CD4-positive, alpha-beta memory T cell (primary cell): ENCODE measurements at regions not wholly inside any gene's neighbourhood (a gene's known extent, or its start where the extent isn't known, plus 50 kb on each side); places are given as distances from the start of the nearest gene placed in this dataset.

Experiments used
- CTCF ChIA-PET: fragments of 350-600 bp; sonication (Branson Sonifier 250); formaldehyde crosslinking; loops from one replicate; lab custom pipeline; 2021; ENCODE audit warnings: inconsistent platforms; ENCODE audit not compliant: partially characterized antibody; lab: Charles Lee
- POLR2A ChIA-PET: fragments of 350-600 bp; sonication (Branson Sonifier 250); formaldehyde crosslinking; loops from one replicate; lab custom pipeline; 2021; ENCODE audit not compliant: partially characterized antibody; lab: Charles Lee
- DNase-seq, 5 donors: peaks; one replicate each; pipeline versions ENCODE4 v3.0.0 to v3.0.0-alpha.2; 2020 to 2022; ENCODE audit warnings: mixed read lengths in 1 of 5
- H3K27ac ChIP-seq: one replicate; pipeline ENCODE4 v1.7.0; 2013; ENCODE audit warnings: low read depth, low read length
- H3K27me3 ChIP-seq: 2 replicates; pipeline ENCODE4 v1.7.0; 2013; ENCODE audit warnings: mild to moderate bottlenecking, low read length, moderate library complexity; ENCODE audit not compliant: insufficient read depth
- H3K36me3 ChIP-seq: 2 replicates; pipeline ENCODE4 v1.7.0; 2013; ENCODE audit warnings: mild to moderate bottlenecking, low read length, moderate library complexity; ENCODE audit not compliant: insufficient read depth
- H3K4me1 ChIP-seq: 2 replicates; pipeline ENCODE4 v1.7.0; 2013; ENCODE audit warnings: mild to moderate bottlenecking, low read length, moderate library complexity; ENCODE audit not compliant: insufficient read depth
- H3K4me3 ChIP-seq, 2 donors: one replicate each; pipeline ENCODE4 v1.7.0; 2013; ENCODE audit warnings: low read length in 2 of 2, mild to moderate bottlenecking in 1 of 2
- H3K9me3 ChIP-seq, 2 donors: one replicate each; pipeline ENCODE4 v1.7.0; 2013; ENCODE audit warnings: low read length in 2 of 2, control low read depth in 1 of 2; ENCODE audit not compliant: control insufficient read depth in 1 of 2
- H3K27ac Mint-ChIP-seq, 7 donors: one replicate each; pipeline ENCODE4 v1.8.0; 2020 to 2021; ENCODE audit warnings: mixed read lengths in 7 of 7, mild to moderate bottlenecking in 6 of 7, inconsistent platforms in 3 of 7, moderate library complexity in 3 of 7
- H3K27me3 Mint-ChIP-seq, 2 donors: one replicate each; pipeline ENCODE4 v1.8.0; 2020 to 2021; ENCODE audit warnings: mixed read lengths in 2 of 2
- H3K36me3 Mint-ChIP-seq, 2 donors: one replicate each; pipeline ENCODE4 v1.8.0; 2020 to 2021; ENCODE audit warnings: mixed read lengths in 2 of 2, inconsistent platforms in 1 of 2, mild to moderate bottlenecking in 1 of 2
- H3K4me1 Mint-ChIP-seq, 4 donors: one replicate each; pipeline ENCODE4 v1.8.0; 2020 to 2021; ENCODE audit warnings: mixed read lengths in 4 of 4, mild to moderate bottlenecking in 1 of 4
- H3K4me3 Mint-ChIP-seq, 8 donors: one replicate each; pipeline ENCODE4 v1.8.0; 2020 to 2021; ENCODE audit warnings: mixed read lengths in 8 of 8, mild to moderate bottlenecking in 7 of 8, moderate library complexity in 6 of 8, inconsistent platforms in 3 of 8
- H3K9me3 Mint-ChIP-seq, 8 donors: one replicate each; pipeline ENCODE4 v1.8.0; 2020 to 2021; ENCODE audit warnings: mixed read lengths in 8 of 8, mild to moderate bottlenecking in 5 of 8, inconsistent platforms in 3 of 8, moderate library complexity in 1 of 8
- intact Hi-C: fragments of 100-400 bp; cut with micrococcal nuclease; formaldehyde crosslinking; loops from one replicate; pipeline ENCODE4 v1.15.1; 2023

GRCh38 chr1:201632364-201632952 lies 93.5 kb downstream of the NAV1 start:
- H3K36me3 ChIP-seq = no peaks in the 10 kb centered on the region
- H3K4me1 ChIP-seq = no peaks in the 10 kb centered on the region
- no peak for DNase-seq
- no peaks in the 10 kb centered on the region for H3K27me3 ChIP-seq
- H3K27ac ChIP-seq = no peak overlapping the region
- H3K27ac Mint-ChIP-seq = no peak overlapping the region
- H3K9me3 ChIP-seq = no peaks in the 10 kb centered on the region
- H3K27me3 Mint-ChIP-seq = peaks cover 2 to 5% of the 10 kb centered on the region in 2 donors
- POLR2A ChIA-PET = no interaction called here
- H3K36me3 Mint-ChIP-seq = no peaks in the 10 kb centered on the region
- no peaks in the 10 kb centered on the region for H3K4me1 Mint-ChIP-seq
- H3K9me3 Mint-ChIP-seq = no peaks in the 10 kb centered on the region
- no peak overlapping the region for H3K4me3 Mint-ChIP-seq
- H3K4me3 ChIP-seq = no peak overlapping the region
- CTCF ChIA-PET = no interaction called here
- intact Hi-C loops = no loop called here

- DNase-seq = no peak
- Mint-ChIP-seq H3K27me3 (peaks cover 0 to 5% of the 10 kb centered on the region in 2 donors), H3K9me3 (no peaks in the 10 kb centered on the region), H3K4me3 (no peak overlapping the region), H3K27ac (no peak overlapping the region), H3K36me3 (no peaks in the 10 kb centered on the region), H3K4me1 (no peaks in the 10 kb centered on the region)
- Histone ChIP-seq H3K9me3 (no peaks in the 10 kb centered on the region), H3K27ac (no peak overlapping the region), H3K4me1 (no peaks in the 10 kb centered on the region), H3K27me3 (no peaks in the 10 kb centered on the region), H3K4me3 (no peak overlapping the region), H3K36me3 (no peaks in the 10 kb centered on the region)
- ChIA-PET POLR2A (no interaction called here), CTCF (no interaction called here)
- intact Hi-C loops = no loop called here
These were observed 94.4 kb downstream of the NAV1 start for GRCh38 chr1:201633297-201633696.

GRCh38 chr1:201633811-201634210 lies 94.9 kb downstream of the NAV1 start:
- Mint-ChIP-seq H3K36me3 (no peaks in the 10 kb centered on the region), H3K9me3 (no peaks in the 10 kb centered on the region), H3K4me3 (no peak overlapping the region), H3K27me3 (peaks cover 0 to 5% of the 10 kb centered on the region in 2 donors), H3K4me1 (no peaks in the 10 kb centered on the region), H3K27ac (no peak overlapping the region)
- H3K4me1 ChIP-seq = no peaks in the 10 kb centered on the region
- H3K27ac ChIP-seq = no peak overlapping the region
- no peaks in the 10 kb centered on the region for H3K9me3 ChIP-seq
- POLR2A ChIA-PET = no interaction called here
- intact Hi-C loops = no loop called here
- H3K4me3 ChIP-seq = no peak overlapping the region
- no peaks in the 10 kb centered on the region for H3K27me3 ChIP-seq
- CTCF ChIA-PET = no interaction called here
- no peak for DNase-seq
- no peaks in the 10 kb centered on the region for H3K36me3 ChIP-seq

- POLR2A ChIA-PET = no interaction called here
These were observed 95.3 kb downstream of the NAV1 start for GRCh38 chr1:201634261-201634660.

GRCh38 chr1:201636097-201636496 lies 97.2 kb downstream of the NAV1 start:
- no peak overlapping the region for H3K27ac Mint-ChIP-seq
- CTCF ChIA-PET = no interaction called here

More at GRCh38 chr1:201634261-201634660, 95.3 kb downstream of the NAV1 start:
- Histone ChIP-seq H3K27me3 (no peaks in the 10 kb centered on the region), H3K4me1 (no peaks in the 10 kb centered on the region), H3K4me3 (no peak overlapping the region), H3K9me3 (no peaks in the 10 kb centered on the region), H3K36me3 (no peaks in the 10 kb centered on the region), H3K27ac (no peak overlapping the region)
- H3K4me1 Mint-ChIP-seq = no peaks in the 10 kb centered on the region
- no peak overlapping the region for H3K27ac Mint-ChIP-seq
- H3K4me3 Mint-ChIP-seq = no peak overlapping the region
- no peak for DNase-seq
- CTCF ChIA-PET = no interaction called here
- no peaks in the 10 kb centered on the region for H3K9me3 Mint-ChIP-seq
- intact Hi-C loops = no loop called here
- H3K36me3 Mint-ChIP-seq = no peaks in the 10 kb centered on the region
- peaks cover 0 to 5% of the 10 kb centered on the region in 2 donors for H3K27me3 Mint-ChIP-seq

GRCh38 chr1:201636510-201636971 lies 97.6 kb downstream of the NAV1 start:
- ChIA-PET POLR2A (no interaction called here), CTCF (no interaction called here)
- Histone ChIP-seq H3K27me3 (no peaks in the 10 kb centered on the region), H3K27ac (no peak overlapping the region), H3K4me1 (no peaks in the 10 kb centered on the region), H3K9me3 (no peaks in the 10 kb centered on the region), H3K36me3 (no peaks in the 10 kb centered on the region), H3K4me3 (no peak overlapping the region)
- H3K36me3 Mint-ChIP-seq = no peaks in the 10 kb centered on the region
- H3K4me3 Mint-ChIP-seq = no peak overlapping the region
- intact Hi-C loops = no loop called here
- H3K27me3 Mint-ChIP-seq = peaks cover 0 to 5% of the 10 kb centered on the region in 2 donors
- H3K9me3 Mint-ChIP-seq = no peaks in the 10 kb centered on the region
- no peaks in the 10 kb centered on the region for H3K4me1 Mint-ChIP-seq
- no peak for DNase-seq
- H3K27ac Mint-ChIP-seq = no peak overlapping the region

More at GRCh38 chr1:201636097-201636496, 97.2 kb downstream of the NAV1 start:
- Mint-ChIP-seq H3K4me3 (no peak overlapping the region), H3K4me1 (no peaks in the 10 kb centered on the region), H3K36me3 (no peaks in the 10 kb centered on the region), H3K9me3 (no peaks in the 10 kb centered on the region), H3K27me3 (peaks cover 0 to 5% of the 10 kb centered on the region in 2 donors)
- Histone ChIP-seq H3K4me3 (no peak overlapping the region), H3K36me3 (no peaks in the 10 kb centered on the region), H3K4me1 (no peaks in the 10 kb centered on the region), H3K9me3 (no peaks in the 10 kb centered on the region), H3K27me3 (no peaks in the 10 kb centered on the region), H3K27ac (no peak overlapping the region)
- POLR2A ChIA-PET = no interaction called here
- intact Hi-C loops = no loop called here
- no peak for DNase-seq

GRCh38 chr1:201637282-201638079 lies 98.6 kb downstream of the NAV1 start:
- CTCF ChIA-PET = no interaction called here
- DNase-seq = no peak
- Histone ChIP-seq H3K36me3 (no peaks in the 10 kb centered on the region), H3K4me3 (no peak overlapping the region), H3K27me3 (no peaks in the 10 kb centered on the region), H3K27ac (no peak overlapping the region), H3K9me3 (no peaks in the 10 kb centered on the region), H3K4me1 (no peaks in the 10 kb centered on the region)
- Mint-ChIP-seq H3K36me3 (no peaks in the 10 kb centered on the region), H3K27me3 (peaks cover 0 to 8% of the 10 kb centered on the region in 2 donors), H3K27ac (peak overlapping the region in 2 of 7 donors; percentile 50 to 61), H3K9me3 (no peaks in the 10 kb centered on the region), H3K4me3 (no peak overlapping the region), H3K4me1 (no peaks in the 10 kb centered on the region)
- intact Hi-C loops = no loop called here
- POLR2A ChIA-PET = no interaction called here
